SK-N-SH (cell line): ENCODE measurements at regions not wholly inside any gene's neighbourhood (a gene's known extent, or its start where the extent isn't known, plus 50 kb on each side); places are given as distances from the start of the nearest gene placed in this dataset.
A peak's percentile ranks its signal among the peaks of the same experiment; 100 is the strongest.

ENCODE experiments used
- CTCF ChIA-PET: fragments of 300-600, 350-600 bp; formaldehyde crosslinking; extraction: SDS; loops from one replicate; lab custom pipeline; 2021; lab: Yijun Ruan, JAX
- POLR2A ChIA-PET: fragments of 350-600 bp; sonication (Branson Sonifier 250); formaldehyde crosslinking; extraction: SDS; loops from one replicate; lab custom pipeline; 2020; ENCODE audit warnings: antibody characterized with exemption, inconsistent platforms; lab: Yijun Ruan, JAX
- DNase-seq: peaks from one replicate; pipeline ENCODE4 v3.0.0; 2012
- H2AFZ ChIP-seq: fragments of 200-600 bp; sonication (generic); 2 replicates; pipeline ENCODE4 v1.8.1; 2016; ENCODE audit warnings: antibody characterized with exemption, mild to moderate bottlenecking, low read depth
- H3F3A ChIP-seq: fragments of 200-600 bp; sonication (generic); replicated peaks from 2 replicates; pipeline ENCODE3; 2016; ENCODE audit warnings: antibody characterized with exemption, mild to moderate bottlenecking; ENCODE audit not compliant: insufficient read depth
- H3K27ac ChIP-seq, 2 experiments: fragments of 200-500 bp in 1 of 2; fragments of 200-600 bp in 1 of 2; sonication (Bioruptor generic) in 1 of 2; sonication (generic), shearing (Covaris generic) in 1 of 2; 2 replicates each; pipeline versions ENCODE4 v1.5.1 to v1.6.1; 2014 to 2016; ENCODE audit warnings: low read depth in 2 of 2, inconsistent platforms in 1 of 2, low read length in 1 of 2, mild to moderate bottlenecking in 1 of 2, mixed read lengths in 1 of 2
- H3K27me3 ChIP-seq: fragments of 200-600 bp; sonication (generic), shearing (Covaris generic); 2 replicates; pipeline ENCODE4 v1.6.1; 2016; ENCODE audit warnings: mixed run types; ENCODE audit not compliant: insufficient read depth
- H3K36me3 ChIP-seq, 2 experiments: fragments of 200-500 bp in 1 of 2; fragments of 200-600 bp in 1 of 2; sonication (Bioruptor generic) in 1 of 2; sonication (generic) in 1 of 2; replicated peaks in 1 of 2; 2 replicates each; pipeline versions ENCODE3 to v1.5.1; 2014 to 2016; ENCODE audit warnings: low read length in 1 of 2, mild to moderate bottlenecking in 1 of 2; ENCODE audit not compliant: insufficient read depth in 2 of 2, control insufficient read depth in 1 of 2
- H3K4me1 ChIP-seq, 2 experiments: fragments of 200-500 bp in 1 of 2; fragments of 200-600 bp in 1 of 2; sonication (Bioruptor generic) in 1 of 2; sonication (generic), shearing (Covaris generic) in 1 of 2; 2 replicates each; pipeline versions ENCODE4 v1.5.1 to v1.6.1; 2014 to 2016; ENCODE audit warnings: low read depth in 1 of 2, low read length in 1 of 2, mixed run types in 1 of 2; ENCODE audit not compliant: insufficient read depth in 2 of 2, control insufficient read depth in 1 of 2
- H3K4me2 ChIP-seq: fragments of 200-600 bp; sonication (generic), shearing (Covaris generic); 2 replicates; pipeline ENCODE4 v1.6.1; 2017; ENCODE audit warnings: mixed run types
- H3K4me3 ChIP-seq, 2 experiments: fragments of 200-500 bp in 1 of 2; fragments of 200-600 bp in 1 of 2; sonication (Bioruptor generic) in 1 of 2; sonication (generic), shearing (Covaris generic) in 1 of 2; 2 replicates each; pipeline versions ENCODE4 v1.5.1 to v1.8.1; 2014 to 2016; ENCODE audit warnings: low read depth in 2 of 2, inconsistent platforms in 1 of 2, low read length in 1 of 2, mild to moderate bottlenecking in 1 of 2, mixed read lengths in 1 of 2, moderate library complexity in 1 of 2
- H3K79me2 ChIP-seq: fragments of 200-600 bp; sonication (generic); 2 replicates; pipeline ENCODE4 v1.8.1; 2017; ENCODE audit warnings: mild to moderate bottlenecking; ENCODE audit not compliant: insufficient read depth
- H3K9ac ChIP-seq: fragments of 200-600 bp; sonication (generic); 2 replicates; pipeline ENCODE4 v1.6.1; 2017; ENCODE audit warnings: mixed run types
- H3K9me2 ChIP-seq: fragments of 200-600 bp; sonication (generic); 2 replicates; pipeline ENCODE4 v1.6.1; 2017; ENCODE audit warnings: mixed run types
- H3K9me3 ChIP-seq: fragments of 200-600 bp; sonication (generic); 2 replicates; pipeline ENCODE4 v1.6.1; 2017; ENCODE audit warnings: mixed run types, mild to moderate bottlenecking, moderate library complexity
- H4K20me1 ChIP-seq: fragments of 200-600 bp; sonication (generic); 2 replicates; pipeline ENCODE4 v1.6.1; 2017; ENCODE audit warnings: mild to moderate bottlenecking, mixed run types; ENCODE audit not compliant: insufficient read depth
- CTCF ChIP-seq: fragments of 200-600 bp; sonication (generic); IDR thresholded peaks from 2 replicates; pipeline ENCODE4 v1.6.1; 2017; ENCODE audit warnings: antibody characterized with exemption, mild to moderate bottlenecking, moderate library complexity
- EZH2phosphoT487 ChIP-seq: fragments of 200-600 bp; sonication (generic); IDR thresholded peaks from 2 replicates; pipeline ENCODE4 v1.6.1; 2017; ENCODE audit warnings: low read depth, mixed run types, mild to moderate bottlenecking, antibody characterized with exemption, moderate library complexity, borderline replicate concordance
- FOSL2 ChIP-seq: IDR thresholded peaks from 2 replicates; pipeline ENCODE4 v1.4.0; 2012; ENCODE audit warnings: low read depth, mild to moderate bottlenecking, moderate library complexity, borderline replicate concordance
- FOXJ3 ChIP-seq: sonication (generic); formaldehyde crosslinking; IDR thresholded peaks from 2 replicates; pipeline ENCODE4 v1.5.1; 2020; ENCODE audit warnings: mild to moderate bottlenecking, missing genetic modification reagents
- FOXM1 ChIP-seq: IDR thresholded peaks from 2 replicates; pipeline ENCODE4 v1.4.0; 2012; ENCODE audit warnings: low read depth, mild to moderate bottlenecking
- GATA2 ChIP-seq: sonication (generic); formaldehyde crosslinking; IDR thresholded peaks from 2 replicates; pipeline ENCODE4 v1.5.0; 2020; ENCODE audit warnings: mild to moderate bottlenecking, missing genetic modification reagents
- IRF3 ChIP-seq: fragments of 150-350 bp; IDR thresholded peaks from 2 replicates; pipeline ENCODE4 v1.6.1; 2016; ENCODE audit warnings: mild to moderate bottlenecking, low read depth, low read length
- JUND ChIP-seq: IDR thresholded peaks from 2 replicates; pipeline ENCODE4 v1.4.0; 2012
- MEF2A ChIP-seq: IDR thresholded peaks from 2 replicates; pipeline ENCODE4 v1.4.0; 2012; ENCODE audit warnings: low read depth, borderline replicate concordance
- MXI1 ChIP-seq: IDR thresholded peaks from 2 replicates; pipeline ENCODE4 v1.6.1; 2012; ENCODE audit warnings: mild to moderate bottlenecking, low read depth, low read length, improper control_type of control experiment
- PBX3 ChIP-seq: IDR thresholded peaks from 2 replicates; pipeline ENCODE4; 2012
- POLR2AphosphoS5 ChIP-seq: IDR thresholded peaks from 2 replicates; pipeline ENCODE4 v1.6.1; 2012; ENCODE audit warnings: low read depth, low read length
- RAD21 ChIP-seq: IDR thresholded peaks from 2 replicates; pipeline ENCODE4 v1.6.1; 2012; ENCODE audit warnings: mild to moderate bottlenecking, low read length
- REST ChIP-seq: IDR thresholded peaks from 2 replicates; pipeline ENCODE4 v1.6.1; 2012; ENCODE audit warnings: mild to moderate bottlenecking, low read depth, low read length, moderate library complexity
- SIN3A ChIP-seq: IDR thresholded peaks from 2 replicates; pipeline ENCODE4 v1.6.1; 2012; ENCODE audit warnings: low read depth, mild to moderate bottlenecking, low read length, moderate library complexity, borderline replicate concordance
- SMC3 ChIP-seq: IDR thresholded peaks from 2 replicates; pipeline ENCODE4 v1.6.1; 2012; ENCODE audit warnings: low read depth, low read length, improper control_type of control experiment
- TAF1 ChIP-seq: IDR thresholded peaks from 2 replicates; pipeline ENCODE4 v1.6.1; 2012; ENCODE audit warnings: low read depth, mild to moderate bottlenecking, low read length, moderate library complexity, borderline replicate concordance
- TCF12 ChIP-seq: IDR thresholded peaks from 2 replicates; pipeline ENCODE4 v1.4.0; 2012
- USF1 ChIP-seq: IDR thresholded peaks from 2 replicates; pipeline ENCODE4 v1.4.0; 2012; ENCODE audit warnings: low read depth, borderline replicate concordance
- YY1 ChIP-seq: IDR thresholded peaks from 2 replicates; pipeline ENCODE4 v1.4.0; 2012; ENCODE audit warnings: low read depth, mild to moderate bottlenecking
- WGBS: methylation state at CpG from one replicate; pipeline ENCODE4 v1.1.6; 2017; ENCODE audit warnings: low lambda C conversion rate; 5-methylcytosine and 5-hydroxymethylcytosine counted together

- DNase-seq: peak; percentile 62
- Histone ChIP-seq H3K9ac (no peak overlapping the region), H3K4me1 (peaks cover 0 to 4% of the 10 kb centered on the region in 2 experiments; a peak in 1 of 4 replicates), H3K27me3 (no peaks in the 10 kb centered on the region), H2AFZ (no peak overlapping the region), H3K36me3 (no peaks in the 10 kb centered on the region), H3K9me3 (0 out of 2 replicates have a peak, but pooled peaks cover 4% of the 10 kb centered on the region), H3K4me3 (no peak overlapping the region; a peak in 1 of 4 replicates), H4K20me1 (no peaks in the 10 kb centered on the region), H3K79me2 (no peaks in the 10 kb centered on the region), H3K4me2 (no peak overlapping the region), H3K9me2 (no peaks in the 10 kb centered on the region), H3K27ac (no peak overlapping the region), H3F3A (no peaks in the 10 kb centered on the region)
- TF ChIP-seq CTCF (peak; percentile 76), SIN3A (no peak), USF1 (no peak), EZH2phosphoT487 (no peak), REST (no peak), PBX3 (no peak), MEF2A (no peak), IRF3 (no peak), FOXM1 (no peak), TAF1 (no peak), YY1 (no peak), GATA2 (no peak), MXI1 (no peak), FOXJ3 (CRISPR knock-in tag) (no peak), TCF12 (no peak), POLR2AphosphoS5 (no peak), FOSL2 (no peak), JUND (no peak), SMC3 (peak; percentile 41), RAD21 (peak; percentile 67)
- WGBS: 42% methylated on average over 7 of the region's 7 CpGs
- ChIA-PET CTCF (interaction anchor here (0.6 to 2.2 kb wide), 13 partner anchors 9 to 341 kb away, joined by 3 to 10 read pairs (median 3); no protein-coding TSS in a partner anchor), POLR2A (no interaction called here)
These were observed 58.3 kb upstream of the CLDN10 start for GRCh38 chr13:95494082-95494681.
